H1 (cell line): ENCODE measurements at regions not wholly inside any gene's neighbourhood (a gene's known extent, or its start where the extent isn't known, plus 50 kb on each side); places are given as distances from the start of the nearest gene placed in this dataset.
"Not testable (repeated sequence)": the region's sequence is repeated elsewhere in the genome, so short reads cannot be mapped to it uniquely, and the experiment has no call there.

ENCODE experiments used
- CTCF ChIA-PET: fragments of 300-600 bp; sonication (Branson Sonifier 250); formaldehyde crosslinking; loops from one replicate; lab custom pipeline; 2021; ENCODE audit not compliant: partially characterized antibody; lab: Charles Lee
- POLR2A ChIA-PET: fragments of 300-600 bp; sonication (Branson Sonifier 250); formaldehyde crosslinking; loops from one replicate; lab custom pipeline; 2021; ENCODE audit warnings: inconsistent platforms; ENCODE audit not compliant: partially characterized antibody; lab: Charles Lee
- DNase-seq, 2 experiments: peaks; one replicate each; pipeline versions ENCODE4 v3.0.0 to v3.0.0-alpha.2; 2010 to 2022; ENCODE audit warnings: low spot score in 2 of 2, low read depth in 1 of 2, mixed read lengths in 1 of 2
- FAIRE-seq: peaks from 2 replicates; lab custom pipeline; 2011; peaks lifted over from hg19 to GRCh38; lab: Jason Lieb, UNC
- H2AFZ ChIP-seq: 2 replicates; pipeline ENCODE4 v1.8.1; 2012; ENCODE audit warnings: low read length, inconsistent platforms
- H2AK5ac ChIP-seq: 2 replicates; pipeline ENCODE4 v1.6.1; 2013; ENCODE audit warnings: low read depth, low read length
- H2BK120ac ChIP-seq: replicated peaks from 2 replicates; pipeline ENCODE3; 2013; ENCODE audit warnings: low read depth, low read length, inconsistent platforms
- H2BK12ac ChIP-seq: 2 replicates; pipeline ENCODE4 v1.6.1; 2013; ENCODE audit warnings: low read depth, low read length
- H2BK15ac ChIP-seq: 2 replicates; pipeline ENCODE4 v1.6.1; 2013; ENCODE audit warnings: low read length
- H2BK20ac ChIP-seq: 2 replicates; pipeline ENCODE4 v1.6.1; 2013; ENCODE audit warnings: low read length
- H2BK5ac ChIP-seq: 2 replicates; pipeline ENCODE4 v1.6.1; 2013; ENCODE audit warnings: low read depth, low read length
- H3K14ac ChIP-seq: 2 replicates; pipeline ENCODE4 v1.6.1; 2013; ENCODE audit warnings: inconsistent platforms; ENCODE audit not compliant: insufficient read length
- H3K18ac ChIP-seq: 2 replicates; pipeline ENCODE4 v1.6.1; 2013; ENCODE audit warnings: low read length; ENCODE audit errors: extremely low read depth
- H3K23ac ChIP-seq: 2 replicates; pipeline ENCODE4 v1.6.1; 2013; ENCODE audit warnings: inconsistent platforms; ENCODE audit not compliant: insufficient read length
- H3K23me2 ChIP-seq: 2 replicates; pipeline ENCODE4 v1.6.1; 2013; ENCODE audit warnings: low read depth, low read length
- H3K27ac ChIP-seq: 2 replicates; pipeline ENCODE4 v1.6.1; 2011; ENCODE audit warnings: low read depth, low read length, inconsistent platforms
- H3K27me3 ChIP-seq, 4 experiments: replicated peaks in 1 of 4; 1 replicate in 1 of 4; 2 replicates in 3 of 4; pipeline versions ENCODE4 v1.6.1 to v1.8.1; 2011 to 2013; ENCODE audit warnings: low read length in 3 of 4, mild to moderate bottlenecking in 3 of 4, inconsistent platforms in 2 of 4, mixed read lengths in 2 of 4, moderate library complexity in 1 of 4; ENCODE audit not compliant: control insufficient read depth in 3 of 4, insufficient read depth in 3 of 4; ENCODE audit errors: extremely low read depth in 1 of 4
- H3K36me3 ChIP-seq, 4 experiments: 2 replicates each; pipeline versions ENCODE4 v1.6.1 to v1.8.1; 2011 to 2013; ENCODE audit warnings: mild to moderate bottlenecking in 4 of 4, low read length in 3 of 4, moderate library complexity in 2 of 4, control low read depth in 1 of 4, inconsistent platforms in 1 of 4; ENCODE audit not compliant: insufficient read depth in 4 of 4, control insufficient read depth in 2 of 4
- H3K4ac ChIP-seq: replicated peaks from 2 replicates; pipeline ENCODE3; 2013; ENCODE audit warnings: low read length, low read depth, mixed read lengths, inconsistent platforms; ENCODE audit not compliant: insufficient read length
- H3K4me1 ChIP-seq, 4 experiments: replicated peaks in 1 of 4; 1 replicate in 1 of 4; 2 replicates in 3 of 4; pipeline versions ENCODE4 v1.6.1 to v1.8.1; 2011 to 2013; ENCODE audit warnings: low read length in 3 of 4, inconsistent platforms in 2 of 4, mixed read lengths in 1 of 4; ENCODE audit not compliant: insufficient read depth in 4 of 4, control insufficient read depth in 3 of 4
- H3K4me2 ChIP-seq, 2 experiments: 2 replicates each; pipeline versions ENCODE4 v1.6.1 to v1.8.1; 2011 to 2013; ENCODE audit warnings: low read depth in 2 of 2, low read length in 2 of 2, control low read depth in 1 of 2, inconsistent platforms in 1 of 2, mild to moderate bottlenecking in 1 of 2; ENCODE audit not compliant: insufficient read depth in 1 of 2
- H3K4me3 ChIP-seq, 4 experiments: fragments of 200-600, 300-600 bp in 1 of 4; sonication (generic), shearing (Covaris generic), sonication (Bioruptor Twin) in 1 of 4; 2 replicates each; pipeline versions ENCODE4 v1.5.1 to v1.8.1; 2011 to 2016; ENCODE audit warnings: low read length in 4 of 4, low read depth in 3 of 4, control low read depth in 2 of 4, inconsistent platforms in 2 of 4, mild to moderate bottlenecking in 2 of 4, mixed read lengths in 1 of 4, moderate library complexity in 1 of 4; ENCODE audit not compliant: insufficient read depth in 2 of 4; ENCODE audit errors: extremely low read depth in 1 of 4
- H3K56ac ChIP-seq: replicated peaks from 2 replicates; pipeline ENCODE3; 2013; ENCODE audit warnings: low read depth, mild to moderate bottlenecking, mixed read lengths, low read length, inconsistent platforms; ENCODE audit not compliant: insufficient read length
- H3K79me1 ChIP-seq: 2 replicates; pipeline ENCODE4 v1.6.1; 2013; ENCODE audit warnings: low read depth, low read length, control low read depth
- H3K79me2 ChIP-seq, 2 experiments: 2 replicates each; pipeline versions ENCODE4 v1.6.1 to v1.8.1; 2012 to 2013; ENCODE audit warnings: low read length in 2 of 2, mild to moderate bottlenecking in 2 of 2, inconsistent platforms in 1 of 2; ENCODE audit not compliant: insufficient read depth in 2 of 2, control insufficient read depth in 1 of 2
- H3K9ac ChIP-seq, 4 experiments: replicated peaks in 1 of 4; 1 replicate in 1 of 4; 2 replicates in 3 of 4; pipeline versions ENCODE4 v1.6.1 to v1.8.1; 2011 to 2013; ENCODE audit warnings: low read depth in 3 of 4, low read length in 3 of 4, control low read depth in 2 of 4, mild to moderate bottlenecking in 2 of 4, moderate library complexity in 2 of 4, inconsistent platforms in 1 of 4; ENCODE audit errors: extremely low read depth in 1 of 4
- H3K9me3 ChIP-seq, 2 experiments: 2 replicates each; pipeline versions ENCODE4 v1.6.1 to v1.8.1; 2012 to 2013; ENCODE audit warnings: mild to moderate bottlenecking in 2 of 2, moderate library complexity in 2 of 2, control low read depth in 1 of 2, inconsistent platforms in 1 of 2, low read depth in 1 of 2, low read length in 1 of 2, mixed read lengths in 1 of 2; ENCODE audit not compliant: insufficient read depth in 2 of 2
- H4K20me1 ChIP-seq, 2 experiments: replicated peaks in 1 of 2; 2 replicates each; pipeline versions ENCODE3 to v1.8.1; 2011 to 2013; ENCODE audit warnings: inconsistent platforms in 2 of 2, low read length in 2 of 2, mild to moderate bottlenecking in 1 of 2; ENCODE audit not compliant: insufficient read depth in 2 of 2, control insufficient read depth in 1 of 2
- H4K5ac ChIP-seq: 2 replicates; pipeline ENCODE4 v1.6.1; 2013; ENCODE audit warnings: low read length, low read depth, mixed read lengths, inconsistent platforms; ENCODE audit not compliant: insufficient read length
- H4K8ac ChIP-seq: 2 replicates; pipeline ENCODE4 v1.8.0; 2013; ENCODE audit warnings: mild to moderate bottlenecking, moderate library complexity, low read length, inconsistent platforms; ENCODE audit not compliant: insufficient read depth; ENCODE audit errors: extremely low read depth
- H4K91ac ChIP-seq: replicated peaks from 2 replicates; pipeline ENCODE3; 2013; ENCODE audit warnings: low read length, mixed read lengths, inconsistent platforms; ENCODE audit not compliant: insufficient read length
- FOSL1 ChIP-seq: IDR thresholded peaks from 2 replicates; pipeline ENCODE4 v1.6.1; 2011; ENCODE audit warnings: mild to moderate bottlenecking, low read depth, low read length, moderate library complexity; ENCODE audit not compliant: insufficient read depth
- WGBS, 2 experiments: shearing (Covaris generic) in 1 of 2; methylation state at CpG; one replicate each; pipeline versions ENCODE4 v1.1.6 to v1.1.7; 2013 to 2015; ENCODE audit warnings: low lambda C conversion rate in 2 of 2, mixed read lengths in 2 of 2, inconsistent platforms in 1 of 2, low coverage in 1 of 2, missing lambda C conversion rate in 1 of 2; ENCODE audit not compliant: insufficient replicate concordance in 2 of 2, insufficient coverage in 1 of 2, insufficient read length in 1 of 2; ENCODE audit errors: extremely low coverage in 1 of 2, missing lambda C conversion rate in 1 of 2; 5-methylcytosine and 5-hydroxymethylcytosine counted together

DNA sequence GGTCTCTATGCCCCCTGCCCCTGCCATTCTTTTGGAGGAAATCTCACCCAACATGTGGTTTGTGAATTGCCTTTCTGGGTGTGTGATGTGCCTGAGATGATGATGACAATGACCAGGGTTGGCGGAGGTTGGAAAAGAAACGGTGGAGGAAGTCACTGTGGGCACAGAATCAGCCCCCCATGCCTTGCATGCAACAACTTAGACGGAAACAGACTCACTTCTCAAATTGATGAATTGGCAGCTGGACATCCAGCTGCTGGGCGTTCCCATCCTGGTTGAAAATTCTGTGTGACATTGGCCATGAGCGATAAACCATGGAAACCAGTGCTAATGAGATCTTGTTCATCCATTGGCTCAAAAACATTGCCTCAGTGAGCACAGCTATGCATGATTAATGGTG is 95.8 kb upstream of the LY86 start:
- no peak overlapping the region for H4K91ac ChIP-seq
- H2BK15ac ChIP-seq, result no peak overlapping the region
- no peak overlapping the region for H3K4me3 ChIP-seq
- no peak overlapping the region for H2BK12ac ChIP-seq
- FAIRE-seq (no peak), DNase-seq (no peak)
- no peak overlapping the region for H4K8ac ChIP-seq
- TF ChIP-seq FOSL1, result no peak
- no peaks in the 10 kb centered on the region for H3K27me3 ChIP-seq
- no peak overlapping the region for H3K56ac ChIP-seq
- H3K79me2 ChIP-seq, result no peaks in the 10 kb centered on the region
- ChIA-PET CTCF (interaction anchor here (0.7 to 1.0 kb wide), 2 partner anchors 13 to 436 kb away, joined by 3 read pairs; no protein-coding TSS in a partner anchor), POLR2A (no interaction called here)
- H3K4ac ChIP-seq, result no peak overlapping the region
- H2BK20ac ChIP-seq, result no peak overlapping the region
- H4K5ac ChIP-seq, result no peak overlapping the region
- no peak overlapping the region for H3K27ac ChIP-seq
- H3K23ac ChIP-seq, result no peak overlapping the region
- H2BK120ac ChIP-seq, result no peak overlapping the region
- H3K36me3 ChIP-seq, result no peaks in the 10 kb centered on the region; a peak in 1 of 8 replicates
- no peaks in the 10 kb centered on the region for H4K20me1 ChIP-seq
- H3K9me3 ChIP-seq, result no peaks in the 10 kb centered on the region
- H2BK5ac ChIP-seq, result no peak overlapping the region
- no peak overlapping the region for H2AK5ac ChIP-seq
- H3K23me2 ChIP-seq, result no peaks in the 10 kb centered on the region
- H3K4me1 ChIP-seq, result no peaks in the 10 kb centered on the region
- H3K18ac ChIP-seq, result no peak overlapping the region
- H2AFZ ChIP-seq, result no peak overlapping the region
- WGBS, 2 experiments, result 92% methylated on average over 5 of the region's 5 CpGs; no CpG with 5 or more reads in 1 of the 2 experiments
- no peak overlapping the region for H3K14ac ChIP-seq
- H3K4me2 ChIP-seq, result no peak overlapping the region
- no peaks in the 10 kb centered on the region for H3K79me1 ChIP-seq
- H3K9ac ChIP-seq, result no peak overlapping the region

DNA sequence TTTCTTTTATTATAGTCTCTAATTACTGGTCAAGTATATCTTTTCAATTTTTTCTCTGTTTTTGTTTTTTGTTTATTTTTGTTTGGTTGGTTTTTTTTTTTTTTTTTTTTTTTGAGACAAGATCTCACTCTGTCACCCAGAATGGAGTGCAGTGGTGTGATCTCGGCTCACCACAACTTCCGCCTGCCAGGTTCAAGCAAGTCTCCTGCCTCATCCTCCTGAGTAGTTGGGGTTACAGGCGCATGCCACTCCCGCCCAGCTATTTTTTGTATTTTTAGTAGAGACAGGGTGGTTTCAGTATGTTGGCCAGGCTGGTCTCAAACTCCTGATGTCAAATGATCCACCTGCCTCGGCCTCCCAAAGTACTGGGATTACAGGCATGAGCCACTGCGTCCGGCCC is 94.4 kb upstream of the LY86 start:
- H3K79me2 ChIP-seq, H3K27me3 ChIP-seq, H3K9ac ChIP-seq, H3K56ac ChIP-seq, H2BK120ac ChIP-seq, H4K20me1 ChIP-seq, H3K23ac ChIP-seq, FAIRE-seq, H3K14ac ChIP-seq, H3K27ac ChIP-seq, H4K5ac ChIP-seq, DNase-seq, H2BK12ac ChIP-seq, H3K9me3 ChIP-seq, H3K79me1 ChIP-seq, H2BK5ac ChIP-seq, H3K4me1 ChIP-seq, H3K23me2 ChIP-seq, H2AK5ac ChIP-seq, H3K18ac ChIP-seq, H2BK15ac ChIP-seq, H2AFZ ChIP-seq, H4K91ac ChIP-seq, H3K4me3 ChIP-seq, H3K4me2 ChIP-seq, H2BK20ac ChIP-seq, H4K8ac ChIP-seq, H3K36me3 ChIP-seq, H3K4ac ChIP-seq: not testable (repeated sequence)
- ChIA-PET POLR2A (interaction anchor here (1.4 kb wide), 1 partner anchor 52 kb away, joined by 3 read pairs; no protein-coding TSS in a partner anchor), CTCF (interaction anchor here (0.6 to 1.5 kb wide), 5 partner anchors 14 to 370 kb away, joined by 3 to 6 read pairs (median 3); no protein-coding TSS in a partner anchor)
- 93% methylated on average over 6 of the region's 7 CpGs; no CpG with 5 or more reads in 1 of the 2 experiments for WGBS, 2 experiments
